ENCODE measurements at regions not wholly inside any gene's neighbourhood (a gene's known extent, or its start where the extent isn't known, plus 50 kb on each side); places are given as distances from the start of the nearest gene placed in this dataset.

DNA sequence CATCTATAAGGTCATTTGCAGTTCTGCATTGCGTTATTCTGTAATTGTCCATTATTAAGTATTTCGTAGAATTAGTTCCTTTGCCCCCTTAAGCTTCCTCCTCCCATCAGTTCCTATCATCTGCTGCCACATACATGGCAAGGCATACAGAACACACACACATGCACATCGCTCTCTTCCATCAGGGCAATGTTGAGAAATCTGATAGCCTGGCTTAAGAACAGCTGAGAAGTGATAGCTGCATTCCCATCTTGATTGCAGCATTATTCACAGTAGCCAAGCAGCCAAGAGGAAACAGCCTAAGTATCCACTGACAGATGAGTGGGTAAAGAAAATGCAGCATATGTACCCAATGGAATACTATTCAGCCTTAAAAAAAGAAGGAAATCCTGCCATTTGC lies 186.8 kb upstream of the CADM1 start (continued):
- TF ChIP-seq YY1 (IDR thresholded peaks at IDR 0.05; ENCODE audit: low read depth), result no peak
- TF ChIP-seq, protein P1, sequence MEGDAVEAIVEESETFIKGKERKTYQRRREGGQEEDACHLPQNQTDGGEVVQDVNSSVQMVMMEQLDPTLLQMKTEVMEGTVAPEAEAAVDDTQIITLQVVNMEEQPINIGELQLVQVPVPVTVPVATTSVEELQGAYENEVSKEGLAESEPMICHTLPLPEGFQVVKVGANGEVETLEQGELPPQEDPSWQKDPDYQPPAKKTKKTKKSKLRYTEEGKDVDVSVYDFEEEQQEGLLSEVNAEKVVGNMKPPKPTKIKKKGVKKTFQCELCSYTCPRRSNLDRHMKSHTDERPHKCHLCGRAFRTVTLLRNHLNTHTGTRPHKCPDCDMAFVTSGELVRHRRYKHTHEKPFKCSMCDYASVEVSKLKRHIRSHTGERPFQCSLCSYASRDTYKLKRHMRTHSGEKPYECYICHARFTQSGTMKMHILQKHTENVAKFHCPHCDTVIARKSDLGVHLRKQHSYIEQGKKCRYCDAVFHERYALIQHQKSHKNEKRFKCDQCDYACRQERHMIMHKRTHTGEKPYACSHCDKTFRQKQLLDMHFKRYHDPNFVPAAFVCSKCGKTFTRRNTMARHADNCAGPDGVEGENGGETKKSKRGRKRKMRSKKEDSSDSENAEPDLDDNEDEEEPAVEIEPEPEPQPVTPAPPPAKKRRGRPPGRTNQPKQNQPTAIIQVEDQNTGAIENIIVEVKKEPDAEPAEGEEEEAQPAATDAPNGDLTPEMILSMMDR (IDR thresholded peaks at IDR 0.05), result no peak
- no peak for TF ChIP-seq FOSL2 (IDR thresholded peaks at IDR 0.05; ENCODE audit: borderline replicate concordance, low read depth)
- TF ChIP-seq POLR2AphosphoS5 (IDR thresholded peaks at IDR 0.05; ENCODE audit: low read depth, low read length), result no peak

DNA sequence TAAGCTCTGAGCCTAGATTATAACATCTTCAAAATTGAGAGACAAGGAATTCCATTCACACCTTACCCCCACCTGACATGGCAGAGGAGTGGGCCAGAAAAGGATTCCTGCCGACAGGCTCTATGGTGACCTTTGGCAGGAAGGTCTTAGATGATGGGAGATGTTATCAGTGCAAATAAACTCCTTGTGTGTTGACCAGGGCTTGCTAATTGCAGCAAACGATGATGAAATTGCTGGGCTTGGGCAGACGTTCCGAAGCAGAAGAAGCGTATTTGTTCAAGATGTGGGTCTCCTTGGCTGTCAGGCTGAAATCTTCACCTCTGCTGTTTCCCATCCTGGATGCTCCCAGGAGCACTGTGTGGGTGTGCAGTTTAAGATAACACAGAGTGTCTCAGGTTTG lies 183.7 kb upstream of the CADM1 start:
- no peaks in the 10 kb centered on the region for H3F3A ChIP-seq (replicated peaks; ENCODE audit: insufficient read depth)
- H3K9ac ChIP-seq, result no peak overlapping the region
- peaks cover 0 to 3% of the 10 kb centered on the region in 2 experiments; a peak in 1 of 4 replicates for H3K4me1 ChIP-seq (ENCODE audit: control insufficient read depth in 1 of 2, insufficient read depth in 2 of 2, low read depth in 1 of 2, low read length in 1 of 2)
- WGBS (ENCODE audit: low lambda C conversion rate), result 68% methylated on average over 5 of the region's 5 CpGs
- no peaks in the 10 kb centered on the region for H3K79me2 ChIP-seq (ENCODE audit: insufficient read depth)
- H4K20me1 ChIP-seq (ENCODE audit: insufficient read depth), result no peaks in the 10 kb centered on the region
- no peaks in the 10 kb centered on the region for H3K9me2 ChIP-seq
- TF ChIP-seq, protein P2, sequence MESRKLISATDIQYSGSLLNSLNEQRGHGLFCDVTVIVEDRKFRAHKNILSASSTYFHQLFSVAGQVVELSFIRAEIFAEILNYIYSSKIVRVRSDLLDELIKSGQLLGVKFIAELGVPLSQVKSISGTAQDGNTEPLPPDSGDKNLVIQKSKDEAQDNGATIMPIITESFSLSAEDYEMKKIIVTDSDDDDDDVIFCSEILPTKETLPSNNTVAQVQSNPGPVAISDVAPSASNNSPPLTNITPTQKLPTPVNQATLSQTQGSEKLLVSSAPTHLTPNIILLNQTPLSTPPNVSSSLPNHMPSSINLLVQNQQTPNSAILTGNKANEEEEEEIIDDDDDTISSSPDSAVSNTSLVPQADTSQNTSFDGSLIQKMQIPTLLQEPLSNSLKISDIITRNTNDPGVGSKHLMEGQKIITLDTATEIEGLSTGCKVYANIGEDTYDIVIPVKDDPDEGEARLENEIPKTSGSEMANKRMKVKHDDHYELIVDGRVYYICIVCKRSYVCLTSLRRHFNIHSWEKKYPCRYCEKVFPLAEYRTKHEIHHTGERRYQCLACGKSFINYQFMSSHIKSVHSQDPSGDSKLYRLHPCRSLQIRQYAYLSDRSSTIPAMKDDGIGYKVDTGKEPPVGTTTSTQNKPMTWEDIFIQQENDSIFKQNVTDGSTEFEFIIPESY (IDR thresholded peaks at IDR 0.05; ENCODE audit: borderline replicate concordance, low read depth), result no peak
- TF ChIP-seq, protein P3, sequence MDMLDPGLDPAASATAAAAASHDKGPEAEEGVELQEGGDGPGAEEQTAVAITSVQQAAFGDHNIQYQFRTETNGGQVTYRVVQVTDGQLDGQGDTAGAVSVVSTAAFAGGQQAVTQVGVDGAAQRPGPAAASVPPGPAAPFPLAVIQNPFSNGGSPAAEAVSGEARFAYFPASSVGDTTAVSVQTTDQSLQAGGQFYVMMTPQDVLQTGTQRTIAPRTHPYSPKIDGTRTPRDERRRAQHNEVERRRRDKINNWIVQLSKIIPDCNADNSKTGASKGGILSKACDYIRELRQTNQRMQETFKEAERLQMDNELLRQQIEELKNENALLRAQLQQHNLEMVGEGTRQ (IDR thresholded peaks at IDR 0.05; ENCODE audit: borderline replicate concordance, low read depth, low read length), result no peak
- TF ChIP-seq JUND (IDR thresholded peaks at IDR 0.05) (no peak), GABPA (IDR thresholded peaks at IDR 0.05; ENCODE audit: low read depth) (no peak), EZH2phosphoT487 (IDR thresholded peaks at IDR 0.05; ENCODE audit: borderline replicate concordance, low read depth) (no peak), CHD2 (IDR thresholded peaks at IDR 0.05; ENCODE audit: low read length, partially characterized antibody) (no peak), TAF1 (IDR thresholded peaks at IDR 0.05; ENCODE audit: borderline replicate concordance, low read depth, low read length) (no peak), NFIC (IDR thresholded peaks at IDR 0.05; ENCODE audit: borderline replicate concordance) (no peak), RCOR1 (IDR thresholded peaks at IDR 0.05; ENCODE audit: low read length) (no peak), TEAD4 (IDR thresholded peaks at IDR 0.05; ENCODE audit: borderline replicate concordance, insufficient read depth) (no peak), GATA2 (CRISPR knock-in tag; IDR thresholded peaks at IDR 0.05) (no peak), SIN3A (IDR thresholded peaks at IDR 0.05; ENCODE audit: borderline replicate concordance, low read depth, low read length) (no peak), YY1 (IDR thresholded peaks at IDR 0.05; ENCODE audit: low read depth) (no peak), FOSL2 (IDR thresholded peaks at IDR 0.05; ENCODE audit: borderline replicate concordance, low read depth) (no peak), ELF1 (IDR thresholded peaks at IDR 0.05) (no peak)
- TF ChIP-seq, protein P4, sequence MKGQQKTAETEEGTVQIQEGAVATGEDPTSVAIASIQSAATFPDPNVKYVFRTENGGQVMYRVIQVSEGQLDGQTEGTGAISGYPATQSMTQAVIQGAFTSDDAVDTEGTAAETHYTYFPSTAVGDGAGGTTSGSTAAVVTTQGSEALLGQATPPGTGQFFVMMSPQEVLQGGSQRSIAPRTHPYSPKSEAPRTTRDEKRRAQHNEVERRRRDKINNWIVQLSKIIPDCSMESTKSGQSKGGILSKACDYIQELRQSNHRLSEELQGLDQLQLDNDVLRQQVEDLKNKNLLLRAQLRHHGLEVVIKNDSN (IDR thresholded peaks at IDR 0.05; ENCODE audit: borderline replicate concordance, low read depth), result no peak
- TF ChIP-seq, protein P5, sequence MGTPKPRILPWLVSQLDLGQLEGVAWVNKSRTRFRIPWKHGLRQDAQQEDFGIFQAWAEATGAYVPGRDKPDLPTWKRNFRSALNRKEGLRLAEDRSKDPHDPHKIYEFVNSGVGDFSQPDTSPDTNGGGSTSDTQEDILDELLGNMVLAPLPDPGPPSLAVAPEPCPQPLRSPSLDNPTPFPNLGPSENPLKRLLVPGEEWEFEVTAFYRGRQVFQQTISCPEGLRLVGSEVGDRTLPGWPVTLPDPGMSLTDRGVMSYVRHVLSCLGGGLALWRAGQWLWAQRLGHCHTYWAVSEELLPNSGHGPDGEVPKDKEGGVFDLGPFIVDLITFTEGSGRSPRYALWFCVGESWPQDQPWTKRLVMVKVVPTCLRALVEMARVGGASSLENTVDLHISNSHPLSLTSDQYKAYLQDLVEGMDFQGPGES (IDR thresholded peaks at IDR 0.05; ENCODE audit: low read depth, low read length), result no peak
- no peak overlapping the region for H3K4me3 ChIP-seq (ENCODE audit: low read depth in 2 of 2, low read length in 1 of 2)
- ChIA-PET CTCF (no interaction called here), POLR2A (no interaction called here)
- no peaks in the 10 kb centered on the region for H3K9me3 ChIP-seq
- DNase-seq, result no peak
- H3K36me3 ChIP-seq (replicated peaks in 1 of 2; ENCODE audit: control insufficient read depth in 1 of 2, insufficient read depth in 2 of 2, low read length in 1 of 2), result no peaks in the 10 kb centered on the region
- no peak overlapping the region for H3K27ac ChIP-seq (ENCODE audit: low read depth in 2 of 2, low read length in 1 of 2)
- H3K27me3 ChIP-seq (ENCODE audit: insufficient read depth), result no peaks in the 10 kb centered on the region
- no peak overlapping the region for H3K4me2 ChIP-seq
- H2AFZ ChIP-seq (ENCODE audit: low read depth), result no peak overlapping the region

All from SK-N-SH (cell line).